Spleen (tissue), 11 donors: ENCODE measurements at regions not wholly inside any gene's neighbourhood (a gene's known extent, or its start where the extent isn't known, plus 50 kb on each side); places are given as distances from the start of the nearest gene placed in this dataset.

Experiments used
- DNase-seq: peaks from one replicate; pipeline ENCODE4 v3.0.0-alpha.2; 2020
- H3K27ac ChIP-seq, 8 donors: fragments of 200-600 bp; sonication (generic) in 7 of 8; 1 replicate in 4 of 8; 2 replicates in 4 of 8; pipeline versions ENCODE4 v1.5.0 to v1.8.0; 2016 to 2021; ENCODE audit warnings: inconsistent platforms in 4 of 8, mild to moderate bottlenecking in 4 of 8, moderate library complexity in 1 of 8
- H3K27me3 ChIP-seq, 7 donors: fragments of 200-600 bp; sonication (generic) in 6 of 7; replicated peaks in 1 of 7; 1 replicate in 4 of 7; 2 replicates in 3 of 7; pipeline versions ENCODE4 v1.5.0 to v1.8.0; 2016 to 2021; ENCODE audit warnings: inconsistent platforms in 3 of 7, mild to moderate bottlenecking in 1 of 7
- H3K36me3 ChIP-seq, 6 donors: fragments of 200-600 bp; sonication (generic) in 5 of 6; 1 replicate in 4 of 6; 2 replicates in 2 of 6; pipeline versions ENCODE4 v1.5.0 to v1.8.0; 2016 to 2021; ENCODE audit warnings: inconsistent platforms in 2 of 6
- H3K4me1 ChIP-seq, 6 donors: fragments of 200-600 bp; sonication (generic) in 5 of 6; 1 replicate in 3 of 6; 2 replicates in 3 of 6; pipeline versions ENCODE4 v1.5.0 to v1.8.0; 2016 to 2021; ENCODE audit warnings: inconsistent platforms in 3 of 6
- H3K4me3 ChIP-seq, 8 donors: fragments of 200-600 bp; sonication (generic) in 7 of 8; 1 replicate in 4 of 8; 2 replicates in 4 of 8; pipeline versions ENCODE4 v1.5.0 to v1.8.0; 2016 to 2021; ENCODE audit warnings: inconsistent platforms in 4 of 8, mild to moderate bottlenecking in 4 of 8, moderate library complexity in 2 of 8
- H3K9me3 ChIP-seq, 8 donors: fragments of 200-600 bp; sonication (generic) in 7 of 8; 1 replicate in 4 of 8; 2 replicates in 4 of 8; pipeline versions ENCODE4 v1.5.0 to v1.8.0; 2016 to 2021; ENCODE audit warnings: inconsistent platforms in 4 of 8
- POLR2A ChIP-seq, 3 donors: fragments of 450-650 bp; IDR thresholded peaks; one replicate each; pipeline ENCODE4 v1.5.1; 2017; ENCODE audit warnings: antibody characterized with exemption in 3 of 3, mild to moderate bottlenecking in 1 of 3
- POLR2AphosphoS5 ChIP-seq, 3 donors: sonication (generic); formaldehyde crosslinking; IDR thresholded peaks; one replicate each; pipeline ENCODE4 v1.5.1; 2017; ENCODE audit warnings: antibody characterized with exemption in 3 of 3
- WGBS, 5 donors: extraction: QIAGEN DNeasy Blood & Tissue Kit in 3 of 5; methylation state at CpG; one replicate each; pipeline versions ENCODE4 v1.1.5 to v1.1.7; 2013 to 2018; 5-methylcytosine and 5-hydroxymethylcytosine counted together
- intact Hi-C: fragments of 100-400 bp; cut with DNase I; formaldehyde crosslinking; loops from one replicate; pipeline ENCODE4 v1.15.0; 2023; ENCODE audit warnings: low total_unique reads
- TF ChIP-seq, protein P1 (sequence below), 11 experiments: fragments of 200-600 bp in 7 of 11; fragments of 450-650 bp in 4 of 11; sonication (generic) in 4 of 11; IDR thresholded peaks in 8 of 11; conservative IDR thresholded peaks in 3 of 11; 1 replicate in 7 of 11; 2 replicates in 4 of 11; pipeline versions ENCODE4 v1.4.0 to v1.8.0; 2016 to 2021; ENCODE audit warnings: antibody characterized with exemption in 11 of 11, inconsistent platforms in 4 of 11, mild to moderate bottlenecking in 1 of 11
- donor health status: healthy with polysubstance abuse.
- donor health status: DM: no; HTN: no; CAD: no; lungs with moderate emphysema.
- donor health status: DM: no; HTN: no; CAD: no.
- donor health status: Bipolar disorder and iron deficiency.
- donor health status: healthy.
- donor health status: DM: no; HTN: no; CAD: no.
- donor health status: DM: yes; HTN: yes; CAD: no.

DNA sequence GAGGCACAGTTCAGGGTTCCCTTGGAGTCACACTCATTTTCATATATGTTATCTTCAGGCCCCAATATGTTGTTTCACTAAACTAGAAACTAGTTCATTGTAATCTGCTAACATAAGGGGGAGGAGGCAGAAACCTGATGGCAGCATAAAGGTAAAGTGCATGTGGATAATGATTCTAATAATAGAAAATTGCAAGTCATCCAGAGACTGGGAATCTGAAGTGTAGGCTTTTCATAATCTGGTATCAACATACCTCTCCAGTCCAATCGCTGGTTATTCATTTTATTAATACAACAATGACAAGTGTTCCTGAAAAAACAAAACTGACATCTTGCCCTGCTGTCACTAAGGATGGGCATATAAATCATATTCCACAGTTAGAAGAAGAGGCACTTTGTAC is 326.3 kb upstream of the ZNF804A start:
- no peaks in the 10 kb centered on the region for H3K27me3 ChIP-seq
- no peaks in the 10 kb centered on the region for H3K9me3 ChIP-seq
- H3K27ac ChIP-seq, result no peak overlapping the region
- TF ChIP-seq POLR2A (IDR thresholded peaks at IDR 0.05) (no peak), POLR2AphosphoS5 (IDR thresholded peaks at IDR 0.05) (no peak)
- TF ChIP-seq, protein P1, sequence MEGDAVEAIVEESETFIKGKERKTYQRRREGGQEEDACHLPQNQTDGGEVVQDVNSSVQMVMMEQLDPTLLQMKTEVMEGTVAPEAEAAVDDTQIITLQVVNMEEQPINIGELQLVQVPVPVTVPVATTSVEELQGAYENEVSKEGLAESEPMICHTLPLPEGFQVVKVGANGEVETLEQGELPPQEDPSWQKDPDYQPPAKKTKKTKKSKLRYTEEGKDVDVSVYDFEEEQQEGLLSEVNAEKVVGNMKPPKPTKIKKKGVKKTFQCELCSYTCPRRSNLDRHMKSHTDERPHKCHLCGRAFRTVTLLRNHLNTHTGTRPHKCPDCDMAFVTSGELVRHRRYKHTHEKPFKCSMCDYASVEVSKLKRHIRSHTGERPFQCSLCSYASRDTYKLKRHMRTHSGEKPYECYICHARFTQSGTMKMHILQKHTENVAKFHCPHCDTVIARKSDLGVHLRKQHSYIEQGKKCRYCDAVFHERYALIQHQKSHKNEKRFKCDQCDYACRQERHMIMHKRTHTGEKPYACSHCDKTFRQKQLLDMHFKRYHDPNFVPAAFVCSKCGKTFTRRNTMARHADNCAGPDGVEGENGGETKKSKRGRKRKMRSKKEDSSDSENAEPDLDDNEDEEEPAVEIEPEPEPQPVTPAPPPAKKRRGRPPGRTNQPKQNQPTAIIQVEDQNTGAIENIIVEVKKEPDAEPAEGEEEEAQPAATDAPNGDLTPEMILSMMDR (IDR thresholded peaks at IDR 0.05 in 8 of 11, conservative IDR thresholded peaks at IDR 0.05 in 3 of 11), result no peak
- WGBS, 5 donors, result 52 to 67% (median 60%) methylated on average over 1 of the region's 1 CpG
- H3K4me1 ChIP-seq, result no peaks in the 10 kb centered on the region
- H3K36me3 ChIP-seq, result no peaks in the 10 kb centered on the region
- intact Hi-C loops, result no loop called here
- DNase-seq, result no peak
- no peak overlapping the region for H3K4me3 ChIP-seq

DNA sequence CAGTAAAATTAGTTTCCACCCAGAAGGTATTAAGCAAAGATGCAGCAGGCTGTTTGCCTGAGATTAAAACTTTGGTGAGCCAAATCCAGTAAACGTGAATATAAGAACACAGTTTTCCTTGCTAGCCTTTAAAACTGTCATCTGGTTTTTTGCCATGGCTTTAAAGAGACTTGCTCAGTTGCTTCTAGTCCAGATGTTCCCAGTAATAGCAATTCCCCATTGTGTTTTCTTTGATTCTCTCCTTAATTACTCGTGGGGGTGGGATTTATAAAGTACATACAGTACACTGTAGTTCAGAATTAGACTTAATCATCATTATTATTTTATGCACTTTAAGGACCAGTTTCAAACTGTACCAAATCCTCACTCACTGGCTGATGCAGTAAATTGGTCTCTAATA is 303.5 kb upstream of the ZNF804A start:
- DNase-seq, result no peak
- 48 to 77% (median 61%) methylated on average over 2 of the region's 2 CpGs for WGBS, 5 donors
- intact Hi-C loops, result no loop called here
- no peak for TF ChIP-seq POLR2AphosphoS5 (IDR thresholded peaks at IDR 0.05)
- no peak for TF ChIP-seq POLR2A (IDR thresholded peaks at IDR 0.05)
- TF ChIP-seq, protein P1 (IDR thresholded peaks at IDR 0.05 in 8 of 11, conservative IDR thresholded peaks at IDR 0.05 in 3 of 11), result no peak
- no peaks in the 10 kb centered on the region for H3K9me3 ChIP-seq
- no peaks in the 10 kb centered on the region for H3K4me1 ChIP-seq
- H3K27ac ChIP-seq, result no peak overlapping the region
- H3K4me3 ChIP-seq, result no peak overlapping the region
- H3K36me3 ChIP-seq, result no peaks in the 10 kb centered on the region
- H3K27me3 ChIP-seq, result no peaks in the 10 kb centered on the region

DNA sequence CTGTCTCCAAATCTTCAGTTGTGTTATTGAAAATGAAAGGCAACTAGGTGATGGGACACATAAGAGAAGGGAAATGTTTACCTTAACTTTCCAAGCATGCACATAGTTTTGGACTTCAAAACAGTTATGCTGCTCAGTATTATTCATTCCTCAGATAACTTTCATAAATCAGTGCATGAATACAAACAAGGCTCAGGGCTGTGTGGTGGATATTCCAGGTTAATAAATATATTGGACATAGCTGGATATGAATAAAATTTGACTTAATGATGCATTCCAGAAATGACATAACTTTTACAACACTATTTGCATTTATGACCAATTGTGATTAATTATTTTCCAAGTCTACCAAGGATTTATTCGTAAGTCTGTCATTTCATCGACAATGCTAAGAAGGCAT is 301.2 kb upstream of the ZNF804A start:
- intact Hi-C loops, result no loop called here
- no peak for DNase-seq
- Histone ChIP-seq H3K36me3 (no peaks in the 10 kb centered on the region), H3K4me1 (no peaks in the 10 kb centered on the region), H3K4me3 (no peak overlapping the region), H3K9me3 (no peaks in the 10 kb centered on the region), H3K27ac (no peak overlapping the region), H3K27me3 (no peaks in the 10 kb centered on the region)
- 88 to 97% (median 91%) methylated on average over 2 of the region's 2 CpGs for WGBS, 5 donors
- TF ChIP-seq, protein P1 (IDR thresholded peaks at IDR 0.05 in 8 of 11, conservative IDR thresholded peaks at IDR 0.05 in 3 of 11), result no peak
- TF ChIP-seq POLR2AphosphoS5 (IDR thresholded peaks at IDR 0.05) (no peak), POLR2A (IDR thresholded peaks at IDR 0.05) (no peak)

DNA sequence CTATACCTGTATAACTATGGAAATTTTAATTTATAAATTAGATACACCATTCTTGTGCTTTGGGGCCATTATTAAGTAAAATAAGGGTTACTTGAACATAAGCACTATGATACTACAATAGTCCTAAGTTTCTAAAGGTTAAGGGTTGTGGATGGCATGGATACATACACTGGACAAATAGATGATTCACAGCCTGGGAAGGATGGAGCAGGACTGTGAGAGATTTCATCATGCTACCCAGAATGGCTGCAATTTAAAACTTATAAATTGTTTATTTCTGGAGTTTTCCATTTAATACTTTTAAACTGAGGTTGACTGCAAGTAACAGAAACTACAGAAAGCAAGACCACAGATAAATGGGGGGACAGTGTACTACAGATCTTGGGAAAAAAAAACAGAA is 295.8 kb upstream of the ZNF804A start:
- Histone ChIP-seq H3K4me1 (no peaks in the 10 kb centered on the region), H3K27ac (no peak overlapping the region), H3K27me3 (no peaks in the 10 kb centered on the region), H3K36me3 (no peaks in the 10 kb centered on the region), H3K9me3 (no peaks in the 10 kb centered on the region), H3K4me3 (no peak overlapping the region)
- no peak for DNase-seq
- TF ChIP-seq POLR2A (IDR thresholded peaks at IDR 0.05) (no peak), POLR2AphosphoS5 (IDR thresholded peaks at IDR 0.05) (no peak)
- TF ChIP-seq, protein P1 (IDR thresholded peaks at IDR 0.05 in 8 of 11, conservative IDR thresholded peaks at IDR 0.05 in 3 of 11), result no peak
- intact Hi-C loops, result no loop called here
